CD4-positive, alpha-beta memory T cell (primary cell): ENCODE measurements at regions not wholly inside any gene's neighbourhood (a gene's known extent, or its start where the extent isn't known, plus 50 kb on each side); places are given as distances from the start of the nearest gene placed in this dataset.

Experiments used
- CTCF ChIA-PET: fragments of 350-600 bp; sonication (Branson Sonifier 250); formaldehyde crosslinking; loops from one replicate; lab custom pipeline; 2021; ENCODE audit warnings: inconsistent platforms; ENCODE audit not compliant: partially characterized antibody; lab: Charles Lee
- POLR2A ChIA-PET: fragments of 350-600 bp; sonication (Branson Sonifier 250); formaldehyde crosslinking; loops from one replicate; lab custom pipeline; 2021; ENCODE audit not compliant: partially characterized antibody; lab: Charles Lee
- DNase-seq, 5 donors: peaks; one replicate each; pipeline versions ENCODE4 v3.0.0 to v3.0.0-alpha.2; 2020 to 2022; ENCODE audit warnings: mixed read lengths in 1 of 5
- H3K27ac ChIP-seq: one replicate; pipeline ENCODE4 v1.7.0; 2013; ENCODE audit warnings: low read depth, low read length
- H3K27me3 ChIP-seq: 2 replicates; pipeline ENCODE4 v1.7.0; 2013; ENCODE audit warnings: mild to moderate bottlenecking, low read length, moderate library complexity; ENCODE audit not compliant: insufficient read depth
- H3K36me3 ChIP-seq: 2 replicates; pipeline ENCODE4 v1.7.0; 2013; ENCODE audit warnings: mild to moderate bottlenecking, low read length, moderate library complexity; ENCODE audit not compliant: insufficient read depth
- H3K4me1 ChIP-seq: 2 replicates; pipeline ENCODE4 v1.7.0; 2013; ENCODE audit warnings: mild to moderate bottlenecking, low read length, moderate library complexity; ENCODE audit not compliant: insufficient read depth
- H3K4me3 ChIP-seq, 2 donors: one replicate each; pipeline ENCODE4 v1.7.0; 2013; ENCODE audit warnings: low read length in 2 of 2, mild to moderate bottlenecking in 1 of 2
- H3K9me3 ChIP-seq, 2 donors: one replicate each; pipeline ENCODE4 v1.7.0; 2013; ENCODE audit warnings: low read length in 2 of 2, control low read depth in 1 of 2; ENCODE audit not compliant: control insufficient read depth in 1 of 2
- H3K27ac Mint-ChIP-seq, 7 donors: one replicate each; pipeline ENCODE4 v1.8.0; 2020 to 2021; ENCODE audit warnings: mixed read lengths in 7 of 7, mild to moderate bottlenecking in 6 of 7, inconsistent platforms in 3 of 7, moderate library complexity in 3 of 7
- H3K27me3 Mint-ChIP-seq, 2 donors: one replicate each; pipeline ENCODE4 v1.8.0; 2020 to 2021; ENCODE audit warnings: mixed read lengths in 2 of 2
- H3K36me3 Mint-ChIP-seq, 2 donors: one replicate each; pipeline ENCODE4 v1.8.0; 2020 to 2021; ENCODE audit warnings: mixed read lengths in 2 of 2, inconsistent platforms in 1 of 2, mild to moderate bottlenecking in 1 of 2
- H3K4me1 Mint-ChIP-seq, 4 donors: one replicate each; pipeline ENCODE4 v1.8.0; 2020 to 2021; ENCODE audit warnings: mixed read lengths in 4 of 4, mild to moderate bottlenecking in 1 of 4
- H3K4me3 Mint-ChIP-seq, 8 donors: one replicate each; pipeline ENCODE4 v1.8.0; 2020 to 2021; ENCODE audit warnings: mixed read lengths in 8 of 8, mild to moderate bottlenecking in 7 of 8, moderate library complexity in 6 of 8, inconsistent platforms in 3 of 8
- H3K9me3 Mint-ChIP-seq, 8 donors: one replicate each; pipeline ENCODE4 v1.8.0; 2020 to 2021; ENCODE audit warnings: mixed read lengths in 8 of 8, mild to moderate bottlenecking in 5 of 8, inconsistent platforms in 3 of 8, moderate library complexity in 1 of 8
- intact Hi-C: fragments of 100-400 bp; cut with micrococcal nuclease; formaldehyde crosslinking; loops from one replicate; pipeline ENCODE4 v1.15.1; 2023

DNA sequence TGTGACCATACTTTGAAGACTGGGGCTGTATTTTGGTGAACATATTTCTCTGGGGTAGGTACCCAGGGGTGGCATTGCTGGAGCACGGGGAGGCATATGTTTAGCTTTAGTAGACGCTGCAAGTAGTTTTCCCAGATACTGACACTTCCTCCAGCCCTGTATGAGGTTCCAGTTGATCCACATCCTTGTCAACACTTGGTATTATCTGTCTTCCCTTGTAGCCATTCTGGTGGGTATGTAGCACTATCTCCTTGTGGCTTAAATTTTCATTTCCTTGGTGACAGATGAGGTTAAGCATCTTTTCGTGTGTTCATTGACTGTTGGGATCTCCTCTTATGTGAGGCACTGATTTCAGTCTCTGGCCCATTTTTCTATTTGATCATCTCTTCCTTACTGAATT, 179.1 kb downstream of the PHETA1 start:
- peaks cover 0 to 1% (median 0%) of the 10 kb centered on the region in 8 donors for H3K9me3 Mint-ChIP-seq
- Histone ChIP-seq H3K9me3 (no peaks in the 10 kb centered on the region), H3K4me1 (no peaks in the 10 kb centered on the region), H3K27ac (no peak overlapping the region), H3K36me3 (no peaks in the 10 kb centered on the region), H3K4me3 (no peak overlapping the region), H3K27me3 (no peaks in the 10 kb centered on the region)
- no peak for DNase-seq
- no peaks in the 10 kb centered on the region for H3K36me3 Mint-ChIP-seq
- CTCF ChIA-PET = no interaction called here
- no peak overlapping the region for H3K4me3 Mint-ChIP-seq
- POLR2A ChIA-PET = no interaction called here
- intact Hi-C loops = no loop called here
- peaks cover 7 to 8% of the 10 kb centered on the region in 2 donors for H3K27me3 Mint-ChIP-seq
- H3K27ac Mint-ChIP-seq = no peak overlapping the region
- no peaks in the 10 kb centered on the region for H3K4me1 Mint-ChIP-seq

DNA sequence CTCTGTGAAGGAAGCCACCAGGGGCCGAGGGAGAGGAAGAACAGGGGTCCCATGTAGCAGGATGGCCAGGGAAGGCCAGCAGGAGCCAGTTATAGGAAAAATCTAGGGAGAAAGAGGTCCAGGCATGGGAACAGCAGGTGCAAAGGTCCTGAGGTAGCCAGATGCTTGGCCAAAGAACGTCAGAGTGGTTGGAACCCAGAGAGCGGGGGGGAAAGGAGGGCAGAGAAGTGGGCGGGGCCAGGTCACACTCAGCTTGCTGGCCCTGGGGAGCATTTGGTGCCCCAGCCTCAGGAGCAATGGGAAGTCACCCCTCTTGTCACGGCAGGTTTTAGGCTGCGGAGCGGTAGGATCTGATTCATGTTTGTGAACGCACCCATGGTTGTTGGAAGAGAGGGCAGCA, 180.5 kb downstream of the PHETA1 start:
- no peak overlapping the region for H3K4me3 Mint-ChIP-seq
- intact Hi-C loops = no loop called here
- Histone ChIP-seq H3K36me3 (no peaks in the 10 kb centered on the region), H3K9me3 (no peaks in the 10 kb centered on the region), H3K4me3 (no peak overlapping the region), H3K27me3 (no peaks in the 10 kb centered on the region), H3K27ac (no peak overlapping the region), H3K4me1 (no peaks in the 10 kb centered on the region)
- no peak for DNase-seq
- H3K27me3 Mint-ChIP-seq = peaks cover 7% of the 10 kb centered on the region in 2 donors
- ChIA-PET POLR2A (no interaction called here), CTCF (no interaction called here)
- no peaks in the 10 kb centered on the region for H3K36me3 Mint-ChIP-seq
- H3K27ac Mint-ChIP-seq = no peak overlapping the region
- no peaks in the 10 kb centered on the region for H3K4me1 Mint-ChIP-seq
- H3K9me3 Mint-ChIP-seq = peaks cover 0 to 2% (median 0%) of the 10 kb centered on the region in 8 donors

DNA sequence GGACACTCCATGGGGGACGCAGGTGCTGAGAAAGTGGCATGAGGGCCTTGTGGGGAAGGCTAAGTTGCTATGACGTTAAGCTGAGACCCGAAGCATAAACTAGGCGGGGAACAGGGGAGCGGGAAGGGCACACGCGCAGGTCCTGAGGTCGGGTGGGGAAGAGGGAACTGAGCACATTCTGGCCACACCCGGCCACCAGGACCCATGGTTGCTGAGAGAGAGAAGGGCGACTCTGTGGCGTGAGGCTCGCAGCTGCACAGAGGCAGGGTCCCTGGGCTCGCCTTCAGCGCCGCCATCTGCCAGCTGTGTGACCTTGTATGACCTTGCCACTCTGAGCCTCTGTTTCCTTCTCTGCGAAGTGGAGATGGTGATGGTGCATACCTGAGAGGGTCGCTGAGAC, 182.5 kb downstream of the PHETA1 start:
- no peak overlapping the region for H3K27ac Mint-ChIP-seq
- peaks cover 0 to 2% (median 0%) of the 10 kb centered on the region in 8 donors for H3K9me3 Mint-ChIP-seq
- Histone ChIP-seq H3K27ac (no peak overlapping the region), H3K9me3 (no peaks in the 10 kb centered on the region), H3K4me1 (no peaks in the 10 kb centered on the region), H3K36me3 (no peaks in the 10 kb centered on the region), H3K27me3 (no peaks in the 10 kb centered on the region), H3K4me3 (no peak overlapping the region)
- H3K36me3 Mint-ChIP-seq = no peaks in the 10 kb centered on the region
- CTCF ChIA-PET = no interaction called here
- H3K27me3 Mint-ChIP-seq = peaks cover 2 to 5% of the 10 kb centered on the region in 2 donors
- POLR2A ChIA-PET = no interaction called here
- no peak for DNase-seq
- no peak overlapping the region for H3K4me3 Mint-ChIP-seq
- H3K4me1 Mint-ChIP-seq = no peaks in the 10 kb centered on the region
- intact Hi-C loops = no loop called here

DNA sequence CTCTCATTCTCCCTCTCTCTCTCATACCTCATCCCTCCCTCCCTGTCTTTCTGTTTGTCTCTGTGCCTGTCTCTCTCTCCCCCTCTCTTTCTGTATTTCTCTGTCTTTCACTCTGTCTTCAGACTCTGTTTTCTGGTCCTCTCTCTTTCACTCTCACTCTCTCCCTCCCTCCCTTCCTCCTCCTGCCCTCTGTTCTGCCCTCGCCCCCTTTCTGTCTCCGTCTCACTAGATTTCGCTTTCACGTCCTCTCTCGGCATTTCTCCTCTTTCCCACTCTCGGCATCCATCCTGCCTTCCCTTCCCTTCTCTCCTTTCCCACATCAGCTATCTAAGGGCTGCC, 183.0 kb downstream of the PHETA1 start:
- H3K9me3 Mint-ChIP-seq = peaks cover 0 to 2% (median 0%) of the 10 kb centered on the region in 8 donors
- Histone ChIP-seq H3K4me3 (no peak overlapping the region), H3K36me3 (no peaks in the 10 kb centered on the region), H3K27ac (no peak overlapping the region), H3K9me3 (no peaks in the 10 kb centered on the region), H3K27me3 (no peaks in the 10 kb centered on the region), H3K4me1 (no peaks in the 10 kb centered on the region)
- ChIA-PET POLR2A (no interaction called here), CTCF (no interaction called here)
- no peaks in the 10 kb centered on the region for H3K36me3 Mint-ChIP-seq
- intact Hi-C loops = no loop called here
- H3K27ac Mint-ChIP-seq = no peak overlapping the region
- no peak overlapping the region for H3K4me3 Mint-ChIP-seq
- peaks cover 2 to 10% of the 10 kb centered on the region in 2 donors for H3K27me3 Mint-ChIP-seq
- no peak for DNase-seq
- H3K4me1 Mint-ChIP-seq = no peaks in the 10 kb centered on the region

DNA sequence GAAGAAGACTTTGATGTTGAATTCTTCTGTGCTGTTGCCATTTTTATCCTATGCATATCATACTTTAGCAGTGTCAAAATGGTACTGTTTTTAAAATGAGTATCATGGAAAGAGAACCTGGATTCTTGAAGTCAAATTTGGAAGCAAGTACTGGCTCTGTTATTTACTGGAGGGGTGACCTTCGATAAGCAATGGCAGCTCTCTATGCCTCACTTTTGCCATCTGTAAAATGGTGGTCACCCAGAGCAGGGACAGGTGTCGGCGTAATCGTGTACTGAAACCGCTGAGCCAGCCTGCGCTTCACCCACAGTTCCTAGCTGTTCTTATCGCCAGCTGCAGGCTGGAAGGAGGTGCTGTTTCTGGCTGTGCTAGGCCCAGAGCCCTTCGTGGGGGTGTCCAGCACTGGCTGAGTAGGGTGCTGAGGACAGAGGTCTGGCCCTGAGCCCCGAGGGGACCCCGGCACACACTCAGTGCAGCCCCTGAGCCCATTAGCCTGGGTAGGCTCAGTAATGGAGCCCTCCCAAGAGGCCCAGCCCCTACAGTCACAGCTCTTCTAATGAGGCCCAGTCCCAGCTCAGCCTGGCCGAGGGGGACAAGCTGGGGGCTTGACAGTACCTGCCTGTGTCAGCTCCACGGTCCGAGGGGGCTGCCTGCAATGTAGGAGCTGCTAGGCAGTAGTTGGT, 183.5 kb downstream of the PHETA1 start:
- Mint-ChIP-seq H3K4me3 (no peak overlapping the region), H3K27ac (no peak overlapping the region), H3K9me3 (peaks cover 0 to 2% (median 0%) of the 10 kb centered on the region in 8 donors), H3K27me3 (peaks cover 2 to 12% of the 10 kb centered on the region in 2 donors), H3K36me3 (no peaks in the 10 kb centered on the region), H3K4me1 (no peaks in the 10 kb centered on the region)
- POLR2A ChIA-PET = no interaction called here
- Histone ChIP-seq H3K4me1 (no peaks in the 10 kb centered on the region), H3K27ac (no peak overlapping the region), H3K36me3 (no peaks in the 10 kb centered on the region), H3K9me3 (no peaks in the 10 kb centered on the region), H3K27me3 (no peaks in the 10 kb centered on the region), H3K4me3 (no peak overlapping the region)
- DNase-seq = no peak
- CTCF ChIA-PET = no interaction called here
- intact Hi-C loops = no loop called here

DNA sequence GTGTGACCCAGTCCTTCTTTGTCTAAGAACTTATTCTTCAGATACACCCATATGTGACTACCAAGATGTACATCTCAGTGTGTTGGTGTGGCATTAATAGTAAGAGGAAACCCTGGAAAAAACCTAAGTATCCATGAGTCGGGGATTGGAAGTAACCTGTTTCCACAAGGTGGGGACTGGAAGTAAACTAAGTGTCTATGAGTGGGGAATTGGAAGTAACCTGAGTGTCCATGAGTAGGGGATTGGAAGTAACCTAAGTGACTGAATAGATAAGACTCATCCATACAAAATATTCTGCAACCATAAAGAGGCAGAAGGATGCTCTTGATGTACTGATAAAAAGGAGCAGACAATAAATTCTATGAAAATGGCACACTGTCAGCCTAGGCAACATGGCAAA, 184.7 kb downstream of the PHETA1 start:
- no peaks in the 10 kb centered on the region for H3K36me3 ChIP-seq
- Mint-ChIP-seq H3K9me3 (peaks cover 0 to 3% (median 0%) of the 10 kb centered on the region in 8 donors), H3K27me3 (peaks cover 7 to 18% of the 10 kb centered on the region in 2 donors), H3K36me3 (no peaks in the 10 kb centered on the region), H3K4me1 (no peaks in the 10 kb centered on the region), H3K4me3 (no peak overlapping the region), H3K27ac (no peak overlapping the region)
- ChIA-PET POLR2A (no interaction called here), CTCF (no interaction called here)
- H3K4me1 ChIP-seq = no peaks in the 10 kb centered on the region
- H3K27me3 ChIP-seq = no peaks in the 10 kb centered on the region
- no peak overlapping the region for H3K27ac ChIP-seq
- intact Hi-C loops = no loop called here
- no peak overlapping the region for H3K4me3 ChIP-seq
- no peaks in the 10 kb centered on the region for H3K9me3 ChIP-seq
- DNase-seq = no peak

DNA sequence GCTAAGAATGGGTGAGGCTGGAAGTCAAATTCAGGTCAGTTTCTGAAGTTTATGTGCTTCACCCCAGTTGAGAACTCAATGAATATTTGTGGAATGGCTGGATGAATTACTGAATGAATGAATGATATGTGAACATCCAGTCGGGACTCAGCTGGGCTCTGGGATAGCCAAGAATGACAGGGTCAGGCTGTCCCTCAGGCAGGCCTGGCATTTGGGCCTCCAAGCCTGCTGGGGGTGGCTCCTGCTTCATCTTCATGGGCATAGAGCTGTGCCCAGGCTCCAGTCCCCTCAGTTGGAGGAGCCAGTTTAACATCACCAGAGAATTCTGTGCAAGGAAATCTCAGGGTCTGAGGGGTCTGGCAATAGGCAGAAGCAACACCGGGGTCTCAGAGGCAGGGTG, 185.8 kb downstream of the PHETA1 start:
- no peak overlapping the region for H3K4me3 ChIP-seq
- H3K27ac ChIP-seq = no peak overlapping the region
- Mint-ChIP-seq H3K27me3 (peaks cover 8 to 21% of the 10 kb centered on the region in 2 donors), H3K4me1 (no peaks in the 10 kb centered on the region), H3K4me3 (no peak overlapping the region), H3K9me3 (peaks cover 0 to 2% (median 0%) of the 10 kb centered on the region in 8 donors), H3K27ac (no peak overlapping the region), H3K36me3 (no peaks in the 10 kb centered on the region)
- no peaks in the 10 kb centered on the region for H3K9me3 ChIP-seq
- H3K4me1 ChIP-seq = no peaks in the 10 kb centered on the region
- H3K36me3 ChIP-seq = no peaks in the 10 kb centered on the region
- CTCF ChIA-PET = no interaction called here
- POLR2A ChIA-PET = no interaction called here
- intact Hi-C loops = no loop called here
- no peak for DNase-seq
- H3K27me3 ChIP-seq = no peaks in the 10 kb centered on the region

DNA sequence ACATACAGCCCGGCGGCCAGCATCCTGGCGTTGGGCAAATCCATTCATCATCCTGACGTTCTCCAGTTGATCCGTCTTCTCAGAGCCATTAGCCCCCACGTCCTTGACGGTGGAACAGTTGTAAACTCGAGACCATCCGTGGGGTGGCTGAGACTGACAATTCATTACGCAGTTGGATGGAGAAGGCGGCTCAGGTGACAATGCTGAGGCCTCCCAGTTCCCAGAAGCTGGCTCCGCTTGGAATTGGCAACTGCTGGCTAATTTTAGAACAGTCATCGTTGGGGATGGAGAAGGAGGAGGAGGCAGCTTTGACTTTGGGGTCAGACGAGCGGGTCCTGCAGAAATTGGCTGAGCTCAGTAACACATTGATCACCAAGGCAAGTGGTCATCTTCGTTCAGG, 186.5 kb downstream of the PHETA1 start:
- Mint-ChIP-seq H3K4me3 (no peak overlapping the region), H3K9me3 (peaks cover 0 to 2% (median 0%) of the 10 kb centered on the region in 8 donors), H3K36me3 (no peaks in the 10 kb centered on the region), H3K27ac (no peak overlapping the region), H3K27me3 (peaks cover 8 to 20% of the 10 kb centered on the region in 2 donors), H3K4me1 (no peaks in the 10 kb centered on the region)
- Histone ChIP-seq H3K9me3 (no peaks in the 10 kb centered on the region), H3K4me1 (no peaks in the 10 kb centered on the region), H3K36me3 (no peaks in the 10 kb centered on the region), H3K27me3 (no peaks in the 10 kb centered on the region), H3K27ac (no peak overlapping the region), H3K4me3 (no peak overlapping the region)
- CTCF ChIA-PET = no interaction called here
- DNase-seq = no peak
- POLR2A ChIA-PET = no interaction called here
- intact Hi-C loops = no loop called here
